HG03457 (cell line): ENCODE measurements at regions not wholly inside any gene's neighbourhood (a gene's known extent, or its start where the extent isn't known, plus 50 kb on each side); places are given as distances from the start of the nearest gene placed in this dataset.
"Not testable (repeated sequence)": the region's sequence is repeated elsewhere in the genome, so short reads cannot be mapped to it uniquely, and the experiment has no call there.

Experiments
- ATAC-seq: cut with Tn5 transposase; IDR thresholded peaks from one replicate; pipeline ENCODE4 v1.9.1; 2021; ENCODE audit warnings: moderate number of reproducible peaks; ENCODE audit not compliant: unreplicated experiment

- ATAC-seq = no peak
Measured at GRCh38 chr4:149048451-149049143, 606.4 kb upstream of the NR3C2 start.

GRCh38 chr4:149047368-149047767 lies 605.2 kb upstream of the NR3C2 start:
- ATAC-seq = no peak

GRCh38 chr4:149045731-149046130 lies 603.5 kb upstream of the NR3C2 start:
- no peak for ATAC-seq

- ATAC-seq = not testable (repeated sequence)
Measured at GRCh38 chr4:149039786-149040185, 597.6 kb upstream of the NR3C2 start.

GRCh38 chr4:149031399-149031798 lies 589.2 kb upstream of the NR3C2 start:
- peak; percentile 57 for ATAC-seq

GRCh38 chr4:149029056-149029651 lies 586.9 kb upstream of the NR3C2 start:
- no peak for ATAC-seq

- ATAC-seq = no peak
Measured at GRCh38 chr4:149026696-149027095, 584.5 kb upstream of the NR3C2 start.

GRCh38 chr4:149017002-149017734 lies 575.0 kb upstream of the NR3C2 start:
- ATAC-seq = no peak

- ATAC-seq = no peak
Measured at GRCh38 chr4:149009223-149009622, 567.0 kb upstream of the NR3C2 start.

- ATAC-seq = no peak
Measured at GRCh38 chr4:149008415-149009025, 566.3 kb upstream of the NR3C2 start.

- no peak for ATAC-seq
Measured at GRCh38 chr4:149005191-149005590, 563.0 kb upstream of the NR3C2 start.

GRCh38 chr4:148999924-149000323 lies 557.7 kb upstream of the NR3C2 start:
- ATAC-seq = no peak

GRCh38 chr4:148998719-148999118 lies 556.5 kb upstream of the NR3C2 start:
- no peak for ATAC-seq

GRCh38 chr4:148986951-148987350 lies 544.7 kb upstream of the NR3C2 start:
- no peak for ATAC-seq

- ATAC-seq = no peak
Measured at GRCh38 chr4:148984951-148985350, 542.7 kb upstream of the NR3C2 start.

GRCh38 chr4:148982200-148982599 lies 540.0 kb upstream of the NR3C2 start:
- no peak for ATAC-seq

GRCh38 chr4:148980782-148981480 lies 538.7 kb upstream of the NR3C2 start:
- ATAC-seq = no peak

GRCh38 chr4:148978301-148978700 lies 536.1 kb upstream of the NR3C2 start:
- ATAC-seq = no peak

- ATAC-seq = no peak
Measured at GRCh38 chr4:148975464-148975863, 533.2 kb upstream of the NR3C2 start.

- no peak for ATAC-seq
Measured at GRCh38 chr4:148965080-148965479, 522.9 kb upstream of the NR3C2 start.

GRCh38 chr4:148964456-148964855 lies 522.2 kb upstream of the NR3C2 start:
- ATAC-seq = no peak
